H9 (cell line): ENCODE measurements at regions not wholly inside any gene's neighbourhood (a gene's known extent, or its start where the extent isn't known, plus 50 kb on each side); places are given as distances from the start of the nearest gene placed in this dataset.

Experiments
- DNase-seq: peaks from one replicate; pipeline ENCODE4 v3.0.0-alpha.2; 2017
- H2AFZ ChIP-seq: one replicate; pipeline ENCODE4 v1.6.1; 2013; ENCODE audit warnings: mild to moderate bottlenecking, low read length, control low read depth, moderate library complexity
- H2AK5ac ChIP-seq: 2 replicates; pipeline ENCODE4 v1.6.1; 2013; ENCODE audit warnings: low read length, control low read depth, mixed read lengths; ENCODE audit not compliant: insufficient read length
- H2BK120ac ChIP-seq: one replicate; pipeline ENCODE4 v1.6.1; 2013; ENCODE audit warnings: low read depth, mild to moderate bottlenecking, low read length, control low read depth, inconsistent platforms; ENCODE audit not compliant: poor library complexity, severe bottlenecking
- H2BK12ac ChIP-seq: 2 replicates; pipeline ENCODE4 v1.6.1; 2013; ENCODE audit warnings: low read length, control low read depth, mixed read lengths, low read depth; ENCODE audit not compliant: insufficient read length
- H2BK15ac ChIP-seq: 2 replicates; pipeline ENCODE4 v1.6.1; 2013; ENCODE audit warnings: low read depth, low read length, control low read depth
- H2BK20ac ChIP-seq: one replicate; pipeline ENCODE4 v1.6.1; 2013; ENCODE audit warnings: low read depth, mild to moderate bottlenecking, low read length, control low read depth, inconsistent platforms; ENCODE audit not compliant: poor library complexity, severe bottlenecking
- H2BK5ac ChIP-seq: 2 replicates; pipeline ENCODE4 v1.6.1; 2013; ENCODE audit warnings: low read length, control low read depth, mixed read lengths; ENCODE audit not compliant: insufficient read length
- H3K14ac ChIP-seq: 2 replicates; pipeline ENCODE4 v1.6.1; 2013; ENCODE audit warnings: low read length, control low read depth; ENCODE audit not compliant: insufficient read depth
- H3K18ac ChIP-seq: 2 replicates; pipeline ENCODE4 v1.6.1; 2013; ENCODE audit warnings: low read depth, mild to moderate bottlenecking, mixed read lengths, low read length, control low read depth; ENCODE audit not compliant: insufficient read length
- H3K23ac ChIP-seq: 2 replicates; pipeline ENCODE4 v1.6.1; 2013; ENCODE audit warnings: low read length, control low read depth, mixed read lengths, low read depth; ENCODE audit not compliant: insufficient read length
- H3K23me2 ChIP-seq: 2 replicates; pipeline ENCODE4 v1.6.1; 2013; ENCODE audit warnings: low read depth, mild to moderate bottlenecking, mixed read lengths, low read length, control low read depth; ENCODE audit not compliant: insufficient read length, poor library complexity, severe bottlenecking
- H3K27ac ChIP-seq: 2 replicates; pipeline ENCODE4 v1.5.1; 2013; ENCODE audit warnings: low read length, control low read depth, mixed read lengths, low read depth; ENCODE audit not compliant: insufficient read length
- H3K27me3 ChIP-seq: 2 replicates; pipeline ENCODE4 v1.6.1; 2013; ENCODE audit warnings: low read length, control low read depth, inconsistent platforms; ENCODE audit not compliant: insufficient read depth
- H3K4ac ChIP-seq: 2 replicates; pipeline ENCODE4 v1.6.1; 2013; ENCODE audit warnings: low read depth, mild to moderate bottlenecking, control low read depth, inconsistent platforms, low read length, moderate library complexity
- H3K4me1 ChIP-seq: 2 replicates; pipeline ENCODE4 v1.6.1; 2013; ENCODE audit warnings: low read length, control low read depth, inconsistent platforms; ENCODE audit not compliant: insufficient read depth
- H3K4me2 ChIP-seq: 2 replicates; pipeline ENCODE4 v1.6.1; 2013; ENCODE audit warnings: low read length, control low read depth, mixed read lengths; ENCODE audit not compliant: insufficient read length, insufficient read depth
- H3K56ac ChIP-seq: 2 replicates; pipeline ENCODE4 v1.6.1; 2013; ENCODE audit warnings: low read depth, mild to moderate bottlenecking, mixed read lengths, low read length, control low read depth; ENCODE audit not compliant: insufficient read length
- H3K79me1 ChIP-seq: 2 replicates; pipeline ENCODE4 v1.6.1; 2013; ENCODE audit warnings: low read depth, mild to moderate bottlenecking, moderate library complexity, low read length, control low read depth, inconsistent platforms; ENCODE audit not compliant: insufficient read depth, poor library complexity, severe bottlenecking
- H3K79me2 ChIP-seq: 2 replicates; pipeline ENCODE4 v1.6.1; 2013; ENCODE audit warnings: low read length, control low read depth, inconsistent platforms; ENCODE audit not compliant: insufficient read depth
- H3K9ac ChIP-seq: 2 replicates; pipeline ENCODE4 v1.6.1; 2013; ENCODE audit warnings: low read length, control low read depth, mixed read lengths; ENCODE audit not compliant: insufficient read length; ENCODE audit errors: extremely low read depth
- H3K9me3 ChIP-seq: one replicate; pipeline ENCODE4 v1.6.1; 2013; ENCODE audit warnings: low read depth, low read length, inconsistent platforms; ENCODE audit not compliant: control insufficient read depth
- H3T11ph ChIP-seq: one replicate; pipeline ENCODE4 v1.6.1; 2013; ENCODE audit warnings: mild to moderate bottlenecking, low read length, control low read depth, inconsistent platforms
- H4K20me1 ChIP-seq: one replicate; pipeline ENCODE4 v1.6.1; 2013; ENCODE audit not compliant: control insufficient read depth, insufficient read length, insufficient read depth
- H4K5ac ChIP-seq: 2 replicates; pipeline ENCODE4 v1.6.1; 2013; ENCODE audit warnings: low read depth, mild to moderate bottlenecking, mixed read lengths, low read length, control low read depth; ENCODE audit not compliant: insufficient read length
- H4K8ac ChIP-seq: replicated peaks from 2 replicates; pipeline ENCODE4 v1.6.1; 2013; ENCODE audit warnings: low read length, control low read depth, mixed read lengths, low read depth; ENCODE audit not compliant: insufficient read length
- H4K91ac ChIP-seq: 2 replicates; pipeline ENCODE4 v1.6.1; 2013; ENCODE audit warnings: low read depth, mild to moderate bottlenecking, moderate library complexity, mixed read lengths, low read length, control low read depth; ENCODE audit not compliant: insufficient read length
- H3K27ac Mint-ChIP-seq, 3 experiments: 2 replicates in 2 of 3; 3 replicates in 1 of 3; pipeline ENCODE4 v1.8.0; 2020 to 2021; ENCODE audit warnings: mixed read lengths in 3 of 3, mild to moderate bottlenecking in 1 of 3, moderate library complexity in 1 of 3
- H3K27me3 Mint-ChIP-seq: 2 replicates; pipeline ENCODE4 v1.8.0; 2021; ENCODE audit warnings: low read depth, mild to moderate bottlenecking, moderate library complexity, mixed read lengths
- H3K36me3 Mint-ChIP-seq, 3 experiments: 2 replicates in 2 of 3; 3 replicates in 1 of 3; pipeline ENCODE4 v1.8.0; 2020 to 2021; ENCODE audit warnings: low read depth in 3 of 3, mixed read lengths in 3 of 3; ENCODE audit not compliant: insufficient read depth in 1 of 3
- H3K4me1 Mint-ChIP-seq, 2 experiments: 2 replicates each; pipeline ENCODE4 v1.8.0; 2020; ENCODE audit warnings: mixed read lengths in 2 of 2
- H3K4me3 Mint-ChIP-seq, 2 experiments: 2 replicates in 1 of 2; 3 replicates in 1 of 2; pipeline ENCODE4 v1.8.0; 2020 to 2021; ENCODE audit warnings: mild to moderate bottlenecking in 2 of 2, mixed read lengths in 2 of 2, moderate library complexity in 1 of 2
- H3K9me3 Mint-ChIP-seq, 2 experiments: 2 replicates in 1 of 2; 3 replicates in 1 of 2; pipeline ENCODE4 v1.8.0; 2020; ENCODE audit warnings: mild to moderate bottlenecking in 2 of 2, mixed read lengths in 2 of 2, moderate library complexity in 1 of 2
- CTCF ChIP-seq: fragments of 200-600 bp; sonication (generic); conservative IDR thresholded peaks from 3 replicates; pipeline ENCODE4 v1.8.0; 2021; ENCODE audit warnings: antibody characterized with exemption, mild to moderate bottlenecking
- WGBS: extraction: QIAGEN DNeasy Blood & Tissue Kit; methylation state at CpG from one replicate; pipeline ENCODE4 v1.1.7; 2013; ENCODE audit warnings: missing lambda C conversion rate, low lambda C conversion rate, mixed read lengths; ENCODE audit not compliant: insufficient read length; ENCODE audit errors: extremely low coverage; 5-methylcytosine and 5-hydroxymethylcytosine counted together

- Mint-ChIP-seq H3K27ac (peak overlapping the region in 1 of 3 experiments; percentile 40; a peak in 1 of 7 replicates), H3K4me3 (no peak overlapping the region), H3K27me3 (peaks cover 6% of the 10 kb centered on the region; the same call in 1 of the 2 replicates), H3K36me3 (peaks cover 11 to 33% (median 11%) of the 10 kb centered on the region in 3 experiments), H3K9me3 (peaks cover 24 to 34% of the 10 kb centered on the region in 2 experiments), H3K4me1 (peaks cover 19 to 34% of the 10 kb centered on the region in 2 experiments)
- H3T11ph ChIP-seq: no peak overlapping the region
- H2AFZ ChIP-seq: no peak overlapping the region
- H2BK15ac ChIP-seq: no peak overlapping the region
- H3K27ac ChIP-seq: no peak overlapping the region
- H3K79me1 ChIP-seq: no peaks in the 10 kb centered on the region
- H2BK5ac ChIP-seq: no peak overlapping the region
- no peak overlapping the region for H2BK120ac ChIP-seq
- no peak overlapping the region for H3K4ac ChIP-seq
- no peak overlapping the region for H3K4me2 ChIP-seq
- TF ChIP-seq CTCF: no peak
- no CpG with 5 or more reads among the region's 6 CpGs for WGBS
- H3K18ac ChIP-seq: no peak overlapping the region
- H4K20me1 ChIP-seq: no peaks in the 10 kb centered on the region
- no peak overlapping the region for H3K9ac ChIP-seq
- H2BK20ac ChIP-seq: no peak overlapping the region
- H3K9me3 ChIP-seq: no peaks in the 10 kb centered on the region
- H3K27me3 ChIP-seq: no peaks in the 10 kb centered on the region
- no peak overlapping the region for H3K14ac ChIP-seq
- H2AK5ac ChIP-seq: no peak overlapping the region
- H3K23ac ChIP-seq: no peak overlapping the region
- H3K23me2 ChIP-seq: no peaks in the 10 kb centered on the region
- no peaks in the 10 kb centered on the region for H3K4me1 ChIP-seq
- no peak overlapping the region for H4K8ac ChIP-seq
- H2BK12ac ChIP-seq: no peak overlapping the region
- H3K56ac ChIP-seq: no peak overlapping the region
- no peak overlapping the region for H4K91ac ChIP-seq
- peak; percentile 11 for DNase-seq
- no peak overlapping the region for H4K5ac ChIP-seq
- no peaks in the 10 kb centered on the region for H3K79me2 ChIP-seq
Measured at GRCh38 chr14:104395276-104395675, 184.3 kb upstream of the C14orf180 start.
